ENCODE measurements at regions not wholly inside any gene's neighbourhood (a gene's known extent, or its start where the extent isn't known, plus 50 kb on each side); places are given as distances from the start of the nearest gene placed in this dataset.

- Histone ChIP-seq H2AFZ (ENCODE audit: low read depth, low read length, severe bottlenecking) (no peak overlapping the region), H3K9ac (ENCODE audit: low read length) (no peak overlapping the region), H4K20me1 (ENCODE audit: low read depth, low read length) (no peaks in the 10 kb centered on the region), H3K9me2 (replicated peaks; ENCODE audit: insufficient read depth, low read length) (no peaks in the 10 kb centered on the region), H3F3A (ENCODE audit: insufficient read depth) (no peaks in the 10 kb centered on the region), H3K79me2 (ENCODE audit: insufficient read depth, low read length) (no peaks in the 10 kb centered on the region), H3K27me3 (ENCODE audit: low read length) (no peaks in the 10 kb centered on the region), H3K4me2 (ENCODE audit: low read depth, low read length, poor library complexity, severe bottlenecking) (no peak overlapping the region), H3K9me3 (ENCODE audit: insufficient read depth, low read length) (no peaks in the 10 kb centered on the region), H3K36me3 (ENCODE audit: low read length) (no peaks in the 10 kb centered on the region), H3K27ac (ENCODE audit: low read depth, low read length) (no peak overlapping the region), H3K4me3 (ENCODE audit: insufficient read depth, low read length, poor library complexity, severe bottlenecking) (no peak overlapping the region)
- TF ChIP-seq EZH2phosphoT487 (conservative IDR thresholded peaks at IDR 0.05; ENCODE audit: low read length) (no peak), CTCF (IDR thresholded peaks at IDR 0.05; ENCODE audit: insufficient read depth, low read length, poor library complexity, severe bottlenecking) (no peak)
Measured at GRCh38 chr17:54744750-54745149, 155.9 kb upstream of the TOM1L1 start.

GRCh38 chr17:54745239-54745638, 155.4 kb upstream of the TOM1L1 start:
- TF ChIP-seq EZH2phosphoT487 (conservative IDR thresholded peaks at IDR 0.05; ENCODE audit: low read length) (no peak), CTCF (IDR thresholded peaks at IDR 0.05; ENCODE audit: insufficient read depth, low read length, poor library complexity, severe bottlenecking) (no peak)
- no peaks in the 10 kb centered on the region for H4K20me1 ChIP-seq (ENCODE audit: low read depth, low read length)
- H3F3A ChIP-seq (ENCODE audit: insufficient read depth): no peaks in the 10 kb centered on the region
- H3K4me3 ChIP-seq (ENCODE audit: insufficient read depth, low read length, poor library complexity, severe bottlenecking): no peak overlapping the region
- H3K9me2 ChIP-seq (replicated peaks; ENCODE audit: insufficient read depth, low read length): no peaks in the 10 kb centered on the region
- no peak overlapping the region for H3K4me2 ChIP-seq (ENCODE audit: low read depth, low read length, poor library complexity, severe bottlenecking)
- H3K79me2 ChIP-seq (ENCODE audit: insufficient read depth, low read length): no peaks in the 10 kb centered on the region
- H3K36me3 ChIP-seq (ENCODE audit: low read length): no peaks in the 10 kb centered on the region
- H2AFZ ChIP-seq (ENCODE audit: low read depth, low read length, severe bottlenecking): no peak overlapping the region
- no peak overlapping the region for H3K9ac ChIP-seq (ENCODE audit: low read length)
- no peaks in the 10 kb centered on the region for H3K9me3 ChIP-seq (ENCODE audit: insufficient read depth, low read length)
- no peaks in the 10 kb centered on the region for H3K27me3 ChIP-seq (ENCODE audit: low read length)
- H3K27ac ChIP-seq (ENCODE audit: low read depth, low read length): no peak overlapping the region

- H3K36me3 ChIP-seq (ENCODE audit: low read length): no peaks in the 10 kb centered on the region
- H3K79me2 ChIP-seq (ENCODE audit: insufficient read depth, low read length): no peaks in the 10 kb centered on the region
- no peaks in the 10 kb centered on the region for H3F3A ChIP-seq (ENCODE audit: insufficient read depth)
- H3K27me3 ChIP-seq (ENCODE audit: low read length): no peaks in the 10 kb centered on the region
- H3K4me3 ChIP-seq (ENCODE audit: insufficient read depth, low read length, poor library complexity, severe bottlenecking): no peak overlapping the region
- no peaks in the 10 kb centered on the region for H3K9me2 ChIP-seq (replicated peaks; ENCODE audit: insufficient read depth, low read length)
- no peak overlapping the region for H3K27ac ChIP-seq (ENCODE audit: low read depth, low read length)
- no peaks in the 10 kb centered on the region for H3K9me3 ChIP-seq (ENCODE audit: insufficient read depth, low read length)
- H3K4me2 ChIP-seq (ENCODE audit: low read depth, low read length, poor library complexity, severe bottlenecking): no peak overlapping the region
- TF ChIP-seq CTCF (IDR thresholded peaks at IDR 0.05; ENCODE audit: insufficient read depth, low read length, poor library complexity, severe bottlenecking) (no peak), EZH2phosphoT487 (conservative IDR thresholded peaks at IDR 0.05; ENCODE audit: low read length) (no peak)
- H4K20me1 ChIP-seq (ENCODE audit: low read depth, low read length): no peaks in the 10 kb centered on the region
- no peak overlapping the region for H2AFZ ChIP-seq (ENCODE audit: low read depth, low read length, severe bottlenecking)
- no peak overlapping the region for H3K9ac ChIP-seq (ENCODE audit: low read length)
Measured at GRCh38 chr17:54745862-54746261, 154.8 kb upstream of the TOM1L1 start.
